ENCODE measurements at regions not wholly inside any gene's neighbourhood (a gene's known extent, or its start where the extent isn't known, plus 50 kb on each side); places are given as distances from the start of the nearest gene placed in this dataset.
"Not testable (repeated sequence)": the region's sequence is repeated elsewhere in the genome, so short reads cannot be mapped to it uniquely, and the experiment has no call there.

DNA sequence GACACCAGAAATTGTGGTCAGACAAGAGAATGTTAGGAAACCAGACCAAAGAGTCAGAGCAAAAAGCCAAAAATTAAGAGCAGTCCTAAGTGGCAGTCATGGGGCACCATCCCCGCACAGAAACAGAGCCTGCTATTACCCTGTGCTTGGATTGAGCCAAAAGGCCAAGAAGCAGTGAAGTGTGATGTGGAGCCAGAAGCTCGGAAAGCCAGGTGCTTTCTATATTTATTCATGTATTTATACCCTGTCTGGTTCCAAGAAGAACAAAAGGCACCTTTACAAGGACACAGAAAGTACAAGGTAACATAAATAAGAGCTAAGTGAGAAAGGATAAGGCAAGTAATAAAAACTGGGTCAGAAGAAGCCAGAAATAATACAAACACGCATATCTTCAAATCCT lies 336.2 kb upstream of the CNR1 start:
- Mint-ChIP-seq H3K27ac (ENCODE audit: unreplicated experiment) (no peak overlapping the region), H3K4me3 (ENCODE audit: unreplicated experiment) (no peak overlapping the region), H3K4me1 (ENCODE audit: low read depth, unreplicated experiment) (no peaks in the 10 kb centered on the region), H3K36me3 (ENCODE audit: unreplicated experiment) (peaks cover 6% of the 10 kb centered on the region), H3K9me3 (ENCODE audit: unreplicated experiment) (peaks cover 3% of the 10 kb centered on the region), H3K27me3 (ENCODE audit: unreplicated experiment) (peaks cover 2% of the 10 kb centered on the region)
- TF ChIP-seq, protein P1, sequence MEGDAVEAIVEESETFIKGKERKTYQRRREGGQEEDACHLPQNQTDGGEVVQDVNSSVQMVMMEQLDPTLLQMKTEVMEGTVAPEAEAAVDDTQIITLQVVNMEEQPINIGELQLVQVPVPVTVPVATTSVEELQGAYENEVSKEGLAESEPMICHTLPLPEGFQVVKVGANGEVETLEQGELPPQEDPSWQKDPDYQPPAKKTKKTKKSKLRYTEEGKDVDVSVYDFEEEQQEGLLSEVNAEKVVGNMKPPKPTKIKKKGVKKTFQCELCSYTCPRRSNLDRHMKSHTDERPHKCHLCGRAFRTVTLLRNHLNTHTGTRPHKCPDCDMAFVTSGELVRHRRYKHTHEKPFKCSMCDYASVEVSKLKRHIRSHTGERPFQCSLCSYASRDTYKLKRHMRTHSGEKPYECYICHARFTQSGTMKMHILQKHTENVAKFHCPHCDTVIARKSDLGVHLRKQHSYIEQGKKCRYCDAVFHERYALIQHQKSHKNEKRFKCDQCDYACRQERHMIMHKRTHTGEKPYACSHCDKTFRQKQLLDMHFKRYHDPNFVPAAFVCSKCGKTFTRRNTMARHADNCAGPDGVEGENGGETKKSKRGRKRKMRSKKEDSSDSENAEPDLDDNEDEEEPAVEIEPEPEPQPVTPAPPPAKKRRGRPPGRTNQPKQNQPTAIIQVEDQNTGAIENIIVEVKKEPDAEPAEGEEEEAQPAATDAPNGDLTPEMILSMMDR (IDR thresholded peaks at IDR 0.05; ENCODE audit: partially characterized antibody, unreplicated experiment) = no peak
- no peak for DNase-seq

DNA sequence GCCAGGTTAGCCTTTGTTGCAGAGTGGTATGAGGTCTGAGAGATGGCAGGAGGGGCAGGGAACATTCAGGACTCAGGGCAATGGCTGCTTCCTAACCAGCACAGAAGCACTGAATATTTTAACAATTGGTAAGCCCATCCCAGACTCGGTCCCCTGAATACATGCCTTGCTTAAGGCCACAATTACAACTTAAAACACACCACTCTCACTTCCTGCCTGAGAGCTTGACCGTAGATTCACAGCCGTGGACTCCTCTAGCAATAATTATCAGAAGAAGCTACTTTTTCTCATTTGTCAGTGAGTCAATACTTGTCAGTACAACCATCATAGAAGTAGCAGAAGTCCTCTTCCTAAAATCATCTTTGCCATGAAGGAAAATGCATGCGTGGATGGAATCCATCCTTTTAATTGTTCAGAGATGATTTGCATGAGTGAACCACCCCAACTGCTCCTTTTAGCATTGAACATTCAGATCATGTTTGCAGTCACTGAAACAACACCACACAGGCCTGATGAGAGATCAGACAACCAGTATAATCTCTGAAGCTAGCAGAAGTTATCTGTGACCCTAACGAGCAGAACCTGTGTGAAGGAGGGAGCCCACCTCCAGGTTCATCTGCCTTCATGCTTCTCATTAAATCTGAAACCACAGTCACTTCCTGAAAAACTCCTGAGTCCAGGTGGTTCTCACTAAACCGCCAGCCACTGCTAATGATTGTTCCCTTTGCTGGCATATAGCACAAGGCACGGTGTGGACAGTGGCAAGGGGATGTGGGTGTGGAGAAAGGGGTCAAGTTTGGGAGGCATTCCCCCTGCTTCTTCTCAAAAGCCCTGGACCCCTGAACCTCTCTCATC lies 333.9 kb upstream of the CNR1 start:
- Mint-ChIP-seq H3K36me3 (ENCODE audit: unreplicated experiment) (no peaks in the 10 kb centered on the region), H3K4me1 (ENCODE audit: low read depth, unreplicated experiment) (no peaks in the 10 kb centered on the region), H3K9me3 (ENCODE audit: unreplicated experiment) (no peaks in the 10 kb centered on the region), H3K4me3 (ENCODE audit: unreplicated experiment) (no peak overlapping the region), H3K27ac (ENCODE audit: unreplicated experiment) (no peak overlapping the region), H3K27me3 (ENCODE audit: unreplicated experiment) (no peaks in the 10 kb centered on the region)
- DNase-seq = no peak
- TF ChIP-seq, protein P1 (IDR thresholded peaks at IDR 0.05; ENCODE audit: partially characterized antibody, unreplicated experiment) = no peak

DNA sequence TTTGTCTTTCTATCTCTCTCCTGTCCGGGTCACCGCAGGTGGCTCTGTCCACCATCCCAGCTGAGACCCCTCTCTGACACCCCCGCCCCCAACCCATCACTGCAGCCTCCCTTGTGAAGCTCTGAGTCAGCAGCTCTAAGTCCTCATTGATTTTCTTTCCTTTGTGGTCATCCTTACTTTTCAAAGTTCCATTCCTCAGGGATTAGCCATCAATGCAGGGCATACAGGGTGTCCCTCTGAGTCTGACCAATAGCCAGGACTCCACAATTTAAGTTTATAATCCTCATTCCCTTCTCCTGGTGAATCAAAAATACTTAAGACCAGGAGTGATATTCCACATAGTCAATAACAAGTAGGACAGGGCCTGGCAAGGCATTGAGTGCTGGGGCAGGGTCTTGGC lies 333.3 kb upstream of the CNR1 start:
- TF ChIP-seq, protein P1 (IDR thresholded peaks at IDR 0.05; ENCODE audit: partially characterized antibody, unreplicated experiment) = no peak
- no peak for DNase-seq
- Mint-ChIP-seq H3K4me1 (ENCODE audit: low read depth, unreplicated experiment) (no peaks in the 10 kb centered on the region), H3K27ac (ENCODE audit: unreplicated experiment) (no peak overlapping the region), H3K4me3 (ENCODE audit: unreplicated experiment) (no peak overlapping the region), H3K36me3 (ENCODE audit: unreplicated experiment) (no peaks in the 10 kb centered on the region), H3K9me3 (ENCODE audit: unreplicated experiment) (peaks cover 2% of the 10 kb centered on the region), H3K27me3 (ENCODE audit: unreplicated experiment) (no peaks in the 10 kb centered on the region)

DNA sequence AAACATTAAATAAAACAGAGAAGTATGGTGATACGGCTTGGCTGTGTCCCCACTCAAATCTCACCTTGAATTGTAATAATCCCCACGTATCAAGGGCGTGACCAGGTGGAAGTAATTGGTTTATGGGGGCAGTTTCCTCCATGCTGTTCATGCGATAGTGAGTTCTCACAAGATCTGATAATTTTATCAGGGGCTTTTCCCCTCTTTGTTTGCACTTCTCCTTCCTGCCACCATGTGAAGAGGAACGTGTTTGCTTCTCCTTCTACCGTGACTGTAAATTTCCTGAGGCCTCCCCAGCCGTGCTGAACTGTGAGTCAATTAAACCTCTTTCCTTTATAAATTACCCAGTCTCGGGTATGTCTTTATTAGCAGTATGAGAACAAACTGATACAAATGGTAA lies 331.3 kb upstream of the CNR1 start:
- H3K4me3 Mint-ChIP-seq (ENCODE audit: unreplicated experiment); H3K27ac Mint-ChIP-seq (ENCODE audit: unreplicated experiment); H3K36me3 Mint-ChIP-seq (ENCODE audit: unreplicated experiment); H3K9me3 Mint-ChIP-seq (ENCODE audit: unreplicated experiment); H3K4me1 Mint-ChIP-seq (ENCODE audit: low read depth, unreplicated experiment); H3K27me3 Mint-ChIP-seq (ENCODE audit: unreplicated experiment); DNase-seq: not testable (repeated sequence)

GRCh38 chr6:88494401-88495140 lies 328.4 kb upstream of the CNR1 start:
- Mint-ChIP-seq H3K4me1 (ENCODE audit: low read depth, unreplicated experiment) (peaks cover 20% of the 10 kb centered on the region), H3K9me3 (ENCODE audit: unreplicated experiment) (peaks cover 4% of the 10 kb centered on the region), H3K27ac (ENCODE audit: unreplicated experiment) (no peak overlapping the region), H3K36me3 (ENCODE audit: unreplicated experiment) (no peaks in the 10 kb centered on the region), H3K4me3 (ENCODE audit: unreplicated experiment) (no peak overlapping the region), H3K27me3 (ENCODE audit: unreplicated experiment) (peaks cover 5% of the 10 kb centered on the region)
- TF ChIP-seq, protein P1 (IDR thresholded peaks at IDR 0.05; ENCODE audit: partially characterized antibody, unreplicated experiment) = no peak
- no peak for DNase-seq

Data from glutamatergic neuron (in vitro differentiated cells).